22Rv1 (cell line): ENCODE measurements at regions not wholly inside any gene's neighbourhood (a gene's known extent, or its start where the extent isn't known, plus 50 kb on each side); places are given as distances from the start of the nearest gene placed in this dataset.

Source experiments
- ZFX ChIP-seq: fragments of 450-650 bp; IDR thresholded peaks from 2 replicates; pipeline ENCODE4 v1.6.1; 2017; ENCODE audit warnings: antibody characterized with exemption, borderline replicate concordance
- TF ChIP-seq, protein P1 (sequence below): fragments of 450-650 bp; IDR thresholded peaks from 2 replicates; pipeline ENCODE4 v1.5.1; 2017; ENCODE audit warnings: mild to moderate bottlenecking

DNA sequence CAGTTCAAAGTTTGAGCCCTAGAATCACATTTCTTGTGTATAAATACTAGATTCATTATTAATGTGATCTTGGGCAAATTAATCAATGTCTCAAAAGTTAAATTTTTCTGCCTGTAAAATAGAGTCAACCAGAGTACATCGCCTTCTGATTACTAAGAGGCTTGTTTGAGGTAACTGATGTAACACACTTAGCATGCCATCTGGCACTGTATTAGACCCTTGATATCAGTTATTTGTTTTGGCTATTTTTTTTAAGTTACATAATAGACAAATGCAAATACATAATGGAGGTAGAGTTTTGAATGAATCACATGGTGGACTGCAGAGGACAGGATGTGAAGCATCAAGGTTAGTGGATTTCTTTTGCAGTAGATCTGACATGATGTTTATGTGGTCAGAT is 298.4 kb downstream of the ADGRL2 start:
- TF ChIP-seq, protein P1, sequence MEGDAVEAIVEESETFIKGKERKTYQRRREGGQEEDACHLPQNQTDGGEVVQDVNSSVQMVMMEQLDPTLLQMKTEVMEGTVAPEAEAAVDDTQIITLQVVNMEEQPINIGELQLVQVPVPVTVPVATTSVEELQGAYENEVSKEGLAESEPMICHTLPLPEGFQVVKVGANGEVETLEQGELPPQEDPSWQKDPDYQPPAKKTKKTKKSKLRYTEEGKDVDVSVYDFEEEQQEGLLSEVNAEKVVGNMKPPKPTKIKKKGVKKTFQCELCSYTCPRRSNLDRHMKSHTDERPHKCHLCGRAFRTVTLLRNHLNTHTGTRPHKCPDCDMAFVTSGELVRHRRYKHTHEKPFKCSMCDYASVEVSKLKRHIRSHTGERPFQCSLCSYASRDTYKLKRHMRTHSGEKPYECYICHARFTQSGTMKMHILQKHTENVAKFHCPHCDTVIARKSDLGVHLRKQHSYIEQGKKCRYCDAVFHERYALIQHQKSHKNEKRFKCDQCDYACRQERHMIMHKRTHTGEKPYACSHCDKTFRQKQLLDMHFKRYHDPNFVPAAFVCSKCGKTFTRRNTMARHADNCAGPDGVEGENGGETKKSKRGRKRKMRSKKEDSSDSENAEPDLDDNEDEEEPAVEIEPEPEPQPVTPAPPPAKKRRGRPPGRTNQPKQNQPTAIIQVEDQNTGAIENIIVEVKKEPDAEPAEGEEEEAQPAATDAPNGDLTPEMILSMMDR: no peak
- no peak for TF ChIP-seq ZFX
